HepG2 (cell line): ENCODE measurements at regions not wholly inside any gene's neighbourhood (a gene's known extent, or its start where the extent isn't known, plus 50 kb on each side); places are given as distances from the start of the nearest gene placed in this dataset.
A peak's percentile ranks its signal among the peaks of the same experiment; 100 is the strongest.

Experiments
- ATAC-seq: fragments of 200-7000 bp; cut with Tn5 transposase; 3 replicates; pipeline ENCODE4 v1.9.1; 2020; ENCODE audit warnings: mild to moderate bottlenecking, moderate library complexity
- BruUV-seq: library from RNA; stranded (reverse); fragments of 400-500 nt; replicated peaks from 2 replicates; lab custom pipeline; 2021; lab: Mats Ljungman, UMichigan
- CTCF ChIA-PET: fragments of 300-600 bp; formaldehyde crosslinking; extraction: SDS; loops from one replicate; lab custom pipeline; 2021; ENCODE audit warnings: low total read pairs, inconsistent platforms, low intra/inter-chr PET ratio; lab: Yijun Ruan, JAX
- POLR2A ChIA-PET: fragments of 350-600 bp; sonication (Branson Sonifier 250); formaldehyde crosslinking; loops from one replicate; lab custom pipeline; 2020; ENCODE audit warnings: antibody characterized with exemption, inconsistent platforms; lab: Yijun Ruan, JAX
- DNase-seq: peaks from one replicate; pipeline ENCODE4 v3.0.0-alpha.2; 2015; ENCODE audit warnings: low spot score
- FAIRE-seq: peaks from 3 replicates; lab custom pipeline; 2011; peaks lifted over from hg19 to GRCh38; lab: Jason Lieb, UNC
- H2AFZ ChIP-seq: one replicate; pipeline ENCODE4 v1.6.1; 2011; ENCODE audit warnings: low read length, inconsistent platforms
- H3K27ac ChIP-seq: fragments of 300-600 bp; 3 replicates; pipeline ENCODE4 v1.8.0; 2011; ENCODE audit warnings: mixed run types, mild to moderate bottlenecking, mixed read lengths, low read length, inconsistent platforms; ENCODE audit not compliant: insufficient read depth; ENCODE audit errors: extremely low read length
- H3K27me3 ChIP-seq, 2 experiments: fragments of 200-600 bp in 1 of 2; 2 replicates in 1 of 2; 3 replicates in 1 of 2; pipeline versions ENCODE4 v1.6.0 to v1.8.0; 2011; ENCODE audit warnings: low read length in 2 of 2, mild to moderate bottlenecking in 2 of 2, moderate library complexity in 2 of 2, inconsistent platforms in 1 of 2; ENCODE audit not compliant: insufficient read depth in 2 of 2, control insufficient read depth in 1 of 2
- H3K36me3 ChIP-seq, 2 experiments: fragments of 200-600 bp in 1 of 2; replicated peaks in 1 of 2; 2 replicates in 1 of 2; 3 replicates in 1 of 2; pipeline versions ENCODE4 v1.5.1 to v1.8.0; 2011; ENCODE audit warnings: low read length in 2 of 2, inconsistent platforms in 1 of 2; ENCODE audit not compliant: insufficient read depth in 2 of 2, control insufficient read depth in 1 of 2
- H3K4me1 ChIP-seq: 2 replicates; pipeline ENCODE4 v1.5.1; 2012; ENCODE audit warnings: low read length, inconsistent platforms; ENCODE audit not compliant: insufficient read depth
- H3K4me2 ChIP-seq: 2 replicates; pipeline ENCODE4 v1.6.0; 2011; ENCODE audit warnings: low read depth, low read length, inconsistent platforms
- H3K4me3 ChIP-seq, 3 experiments: fragments of 200-600 bp in 1 of 3; sonication (generic), shearing (Covaris generic) in 1 of 3; replicated peaks in 1 of 3; 2 replicates each; pipeline ENCODE4 v1.5.1; 2011 to 2016; ENCODE audit warnings: low read length in 3 of 3, inconsistent platforms in 2 of 3, low read depth in 2 of 3, mild to moderate bottlenecking in 2 of 3, control low read depth in 1 of 3, mixed read lengths in 1 of 3; ENCODE audit not compliant: insufficient read depth in 1 of 3
- H3K79me2 ChIP-seq: one replicate; pipeline ENCODE4 v1.6.1; 2011; ENCODE audit warnings: low read length, inconsistent platforms; ENCODE audit not compliant: insufficient read depth
- H3K9ac ChIP-seq: 2 replicates; pipeline ENCODE4 v1.6.0; 2011; ENCODE audit warnings: mild to moderate bottlenecking, low read depth, low read length, inconsistent platforms; ENCODE audit not compliant: insufficient read depth
- H3K9me3 ChIP-seq: 2 replicates; pipeline ENCODE4 v1.5.1; 2012; ENCODE audit warnings: mild to moderate bottlenecking, low read length
- H4K20me1 ChIP-seq: 2 replicates; pipeline ENCODE4 v1.6.0; 2011; ENCODE audit warnings: inconsistent platforms, mild to moderate bottlenecking, low read length, moderate library complexity; ENCODE audit not compliant: insufficient read depth
- MTERF4 ChIP-seq: sonication (generic); formaldehyde crosslinking; IDR thresholded peaks from 2 replicates; pipeline ENCODE4 v1.8.0; 2023; ENCODE audit warnings: mild to moderate bottlenecking, missing genetic modification reagents
- NBN ChIP-seq: fragments of 450-650 bp; conservative IDR thresholded peaks from 2 replicates; pipeline ENCODE4 v1.6.1; 2017
- NR2F1 ChIP-seq, 2 experiments: fragments of 450-650 bp in 1 of 2; formaldehyde crosslinking in 1 of 2; IDR thresholded peaks; 2 replicates each; pipeline versions ENCODE4 v1.5.0 to v1.6.1; 2016 to 2020; ENCODE audit warnings: mild to moderate bottlenecking in 1 of 2, missing compliant biosample characterization in 1 of 2, missing genetic modification reagents in 1 of 2, moderate library complexity in 1 of 2
- RAD51 ChIP-seq: fragments of 450-650 bp; IDR thresholded peaks from 2 replicates; pipeline ENCODE4 v1.6.1; 2016; ENCODE audit warnings: borderline replicate concordance
- ZBTB20 ChIP-seq: sonication (generic); formaldehyde crosslinking; IDR thresholded peaks from 2 replicates; pipeline ENCODE4 v1.8.1; 2023; ENCODE audit warnings: missing genetic modification reagents, low read depth, mild to moderate bottlenecking, borderline replicate concordance
- ZNF775 ChIP-seq: sonication (generic); formaldehyde crosslinking; IDR thresholded peaks from 2 replicates; pipeline ENCODE4 v1.4.0; 2020; ENCODE audit warnings: missing genetic modification reagents, mild to moderate bottlenecking, moderate library complexity, borderline replicate concordance
- ZSCAN25 ChIP-seq: sonication (generic); formaldehyde crosslinking; IDR thresholded peaks from 2 replicates; pipeline ENCODE4 v1.8.0; 2022; ENCODE audit warnings: mild to moderate bottlenecking, missing genetic modification reagents
- WGBS: methylation state at CpG from one replicate; pipeline ENCODE4 v1.1.6; 2017; ENCODE audit warnings: low lambda C conversion rate; 5-methylcytosine and 5-hydroxymethylcytosine counted together
- in situ Hi-C: cut with HindIII; loops from 2 replicates; pipeline ENCODE4 v1.10.0; 2017; ENCODE audit warnings: low pct_unique_long_range_greater_than_20kb; ENCODE audit not compliant: extremely low pct_ligation_motif_present
- intact Hi-C: fragments of 100-400 bp; cut with micrococcal nuclease; formaldehyde crosslinking; loops from one replicate; pipeline ENCODE4 v1.10.0; 2022; ENCODE audit not compliant: unreplicated experiment
- TF ChIP-seq, protein P1 (sequence below), 2 experiments: sonication (generic) in 1 of 2; formaldehyde crosslinking in 1 of 2; IDR thresholded peaks; 2 replicates each; pipeline versions ENCODE4 v1.5.1 to v1.6.1; 2011 to 2020; ENCODE audit warnings: borderline replicate concordance in 1 of 2, low read depth in 1 of 2, low read length in 1 of 2, mild to moderate bottlenecking in 1 of 2, missing genetic modification reagents in 1 of 2, moderate library complexity in 1 of 2

DNA sequence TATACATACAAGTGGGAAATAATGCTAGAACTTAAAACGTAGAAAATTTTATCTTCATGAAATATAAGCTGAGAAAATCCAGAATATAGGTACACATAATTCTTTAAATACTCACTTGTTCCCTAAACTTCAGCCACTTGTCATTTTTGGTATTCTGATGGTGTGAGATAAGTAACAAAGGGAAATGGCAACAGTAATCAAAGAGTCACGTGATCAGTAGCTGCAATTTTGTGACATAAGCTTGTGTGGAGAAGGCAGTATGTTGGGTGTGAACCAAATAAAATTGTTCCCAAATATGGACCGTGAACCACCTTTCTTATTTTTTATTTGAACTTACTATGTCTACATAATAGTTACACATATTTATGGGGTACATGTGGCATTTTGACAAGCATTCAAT is 650.3 kb upstream of the ADARB2 start:
- no peak overlapping the region for H3K9ac ChIP-seq
- BruUV-seq: no TSS peak
- intact Hi-C loops (no loop called here), in situ Hi-C loops (no loop called here)
- no peak overlapping the region for H3K4me2 ChIP-seq
- TF ChIP-seq NBN: no peak
- peak; percentile 79; the same call in 1 of the 2 replicates for TF ChIP-seq RAD51
- TF ChIP-seq NR2F1 (CRISPR knock-in tag; IDR thresholded peaks at IDR 0.05): no peak
- no peak for TF ChIP-seq ZSCAN25 (CRISPR knock-in tag)
- TF ChIP-seq ZBTB20 (CRISPR knock-in tag): no peak
- TF ChIP-seq ZNF775 (CRISPR knock-in tag): no peak
- TF ChIP-seq, protein P1, sequence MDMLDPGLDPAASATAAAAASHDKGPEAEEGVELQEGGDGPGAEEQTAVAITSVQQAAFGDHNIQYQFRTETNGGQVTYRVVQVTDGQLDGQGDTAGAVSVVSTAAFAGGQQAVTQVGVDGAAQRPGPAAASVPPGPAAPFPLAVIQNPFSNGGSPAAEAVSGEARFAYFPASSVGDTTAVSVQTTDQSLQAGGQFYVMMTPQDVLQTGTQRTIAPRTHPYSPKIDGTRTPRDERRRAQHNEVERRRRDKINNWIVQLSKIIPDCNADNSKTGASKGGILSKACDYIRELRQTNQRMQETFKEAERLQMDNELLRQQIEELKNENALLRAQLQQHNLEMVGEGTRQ (IDR thresholded peaks at IDR 0.05; ENCODE audit: low read depth, low read length): peak; percentile 40; the same call in 1 of the 2 replicates
- TF ChIP-seq, protein P1 (CRISPR knock-in tag; IDR thresholded peaks at IDR 0.05; ENCODE audit: borderline replicate concordance): no peak
- no peak for TF ChIP-seq MTERF4 (CRISPR knock-in tag)
- DNase-seq (no peak), FAIRE-seq (no peak), ATAC-seq (no peak)
- ChIA-PET CTCF (no interaction called here), POLR2A (no interaction called here)
- no peaks in the 10 kb centered on the region for H3K9me3 ChIP-seq
- no peaks in the 10 kb centered on the region for H3K79me2 ChIP-seq
- peaks cover 0 to 3% of the 10 kb centered on the region in 2 experiments; a peak in 1 of 5 replicates for H3K27me3 ChIP-seq
- no peak overlapping the region for H2AFZ ChIP-seq
- H3K36me3 ChIP-seq: no peaks in the 10 kb centered on the region
- H4K20me1 ChIP-seq: no peaks in the 10 kb centered on the region
- no peaks in the 10 kb centered on the region for H3K4me1 ChIP-seq
- H3K4me3 ChIP-seq: no peak overlapping the region
- H3K27ac ChIP-seq: no peak overlapping the region
- 26% methylated on average over 3 of the region's 3 CpGs for WGBS
